Endothelial cell of umbilical vein (primary cell): ENCODE measurements at regions not wholly inside any gene's neighbourhood (a gene's known extent, or its start where the extent isn't known, plus 50 kb on each side); places are given as distances from the start of the nearest gene placed in this dataset.

ENCODE experiments used
- CTCF ChIP-seq, 2 donors: IDR thresholded peaks; 1 replicate in 1 of 2; 2 replicates in 1 of 2; pipeline ENCODE4 v1.5.1; 2011; ENCODE audit warnings: low read length in 2 of 2, mild to moderate bottlenecking in 2 of 2, moderate library complexity in 2 of 2, control low read depth in 1 of 2, inconsistent platforms in 1 of 2, low read depth in 1 of 2; ENCODE audit not compliant: insufficient read depth in 1 of 2; ENCODE audit errors: extremely low read depth in 1 of 2
- EZH2 ChIP-seq: IDR thresholded peaks from 2 replicates; pipeline ENCODE4 v1.6.1; 2012; ENCODE audit warnings: borderline replicate concordance, low read depth, mild to moderate bottlenecking, moderate library complexity, low read length, inconsistent platforms; ENCODE audit not compliant: severe bottlenecking
- JUN ChIP-seq: IDR thresholded peaks from 2 replicates; pipeline ENCODE4 v1.6.1; 2011; ENCODE audit warnings: borderline replicate concordance, low read depth; ENCODE audit not compliant: insufficient read length, insufficient read depth
- MAX ChIP-seq: IDR thresholded peaks from 2 replicates; pipeline ENCODE4 v1.6.1; 2011; ENCODE audit not compliant: insufficient read depth, insufficient read length
- POLR2A ChIP-seq: IDR thresholded peaks from 2 replicates; pipeline ENCODE4 v1.6.1; 2012; ENCODE audit warnings: low read depth, mild to moderate bottlenecking, control low read depth, low read length
- POLR2AphosphoS5 ChIP-seq: IDR thresholded peaks from 2 replicates; pipeline ENCODE4 v1.6.1; 2012; ENCODE audit warnings: low read depth, mild to moderate bottlenecking, control low read depth, low read length, moderate library complexity; ENCODE audit not compliant: insufficient read depth

- no peak for TF ChIP-seq JUN
- no peak for TF ChIP-seq CTCF (IDR thresholded peaks at IDR 0.05; ENCODE audit: extremely low read depth in 1 of 2, insufficient read depth in 1 of 2, low read depth in 1 of 2, low read length in 2 of 2)
- no peak for TF ChIP-seq EZH2
- TF ChIP-seq MAX, result no peak
- no peak for TF ChIP-seq POLR2A
- no peak for TF ChIP-seq POLR2AphosphoS5
These were observed 1280.5 kb upstream of the ZEB2 start for GRCh38 chr2:145800151-145801091.
